ENCODE measurements at regions not wholly inside any gene's neighbourhood (a gene's known extent, or its start where the extent isn't known, plus 50 kb on each side); places are given as distances from the start of the nearest gene placed in this dataset.

DNA sequence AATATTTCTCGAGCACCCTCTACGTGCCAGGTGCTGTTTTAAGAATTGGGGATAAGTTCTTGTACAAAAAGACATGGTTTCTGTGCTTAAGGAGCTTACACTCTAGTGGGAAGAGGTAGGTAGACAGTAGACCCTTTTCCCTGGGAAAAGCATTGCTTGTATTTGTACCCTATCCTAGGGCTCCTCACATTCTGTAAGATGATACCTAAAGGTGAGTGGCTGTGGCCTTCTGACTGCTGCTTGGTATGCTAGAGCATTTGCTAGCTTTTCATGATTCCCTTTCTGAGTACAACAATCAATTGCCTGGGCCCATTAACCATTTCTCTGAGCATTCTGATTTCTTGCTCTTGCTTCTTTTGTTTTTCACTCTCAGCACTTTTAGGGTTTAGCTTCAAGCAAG is 286.6 kb downstream of the ZIC3 start:
- no peak for TF ChIP-seq STAT3 (IDR thresholded peaks at IDR 0.05; ENCODE audit: low read depth, low read length)
- TF ChIP-seq WRNIP1 (IDR thresholded peaks at IDR 0.05; ENCODE audit: borderline replicate concordance, low read depth, low read length): no peak
- TF ChIP-seq SIX5 (IDR thresholded peaks at IDR 0.05; ENCODE audit: low read depth, low read length, severe bottlenecking): no peak
- TF ChIP-seq ZNF384 (IDR thresholded peaks at IDR 0.05; ENCODE audit: borderline replicate concordance, low read depth, low read length): no peak
- no peak for TF ChIP-seq DPF2 (IDR thresholded peaks at IDR 0.05)
- no peak for TF ChIP-seq HDAC2 (IDR thresholded peaks at IDR 0.05)
- TF ChIP-seq POU2F2 (IDR thresholded peaks at IDR 0.05; ENCODE audit: borderline replicate concordance, low read depth, low read length): no peak
- TF ChIP-seq SMAD1 (IDR thresholded peaks at IDR 0.05; ENCODE audit: low read depth, partially characterized antibody): no peak
- Histone ChIP-seq H3K4me2 (ENCODE audit: control insufficient read depth, insufficient read depth) (no peak overlapping the region), H2AFZ (ENCODE audit: control insufficient read depth, low read depth, low read length) (no peak overlapping the region), H3K27ac (ENCODE audit: control insufficient read depth, insufficient read depth) (no peak overlapping the region), H3K79me2 (ENCODE audit: control insufficient read depth, insufficient read depth, low read length) (no peaks in the 10 kb centered on the region), H3K4me1 (ENCODE audit: control insufficient read depth, insufficient read depth, low read length) (no peaks in the 10 kb centered on the region), H3K27me3 (replicated peaks in 1 of 2; ENCODE audit: control insufficient read depth in 2 of 2, insufficient read depth in 2 of 2, low read length in 1 of 2) (no peaks in the 10 kb centered on the region), H4K20me1 (ENCODE audit: control insufficient read depth, insufficient read depth) (no peaks in the 10 kb centered on the region), H3K4me3 (no peak overlapping the region), H3K9ac (ENCODE audit: control insufficient read depth, insufficient read depth, low read length) (no peak overlapping the region), H3K36me3 (ENCODE audit: control insufficient read depth in 2 of 2, insufficient read depth in 2 of 2, low read length in 1 of 2) (no peaks in the 10 kb centered on the region), H3K9me3 (replicated peaks; ENCODE audit: control insufficient read depth, insufficient read depth, low read length) (no peaks in the 10 kb centered on the region)
- ATAC-seq (no peak), DNase-seq (ENCODE audit: low read depth, low spot score) (no peak), FAIRE-seq (no peak)
- intact Hi-C loops (cut with micrococcal nuclease; ENCODE audit: unreplicated experiment) (no loop called here), in situ Hi-C loops (cut with MboI) (no loop called here)
- 0% methylated on average over 2 of the region's 2 CpGs for WGBS (ENCODE audit: insufficient coverage, insufficient replicate concordance, low lambda C conversion rate, missing lambda C conversion rate)
- no TSS peak for BruUV-seq (replicated peaks)
- SMC1A ChIA-PET (ENCODE audit: uncharacterized antibody, unreplicated experiment): no interaction called here
- RAD21 ChIA-PET (ENCODE audit: unreplicated experiment): no interaction called here
- POLR2A ChIA-PET: no interaction called here
- CTCF ChIA-PET: no interaction called here

DNA sequence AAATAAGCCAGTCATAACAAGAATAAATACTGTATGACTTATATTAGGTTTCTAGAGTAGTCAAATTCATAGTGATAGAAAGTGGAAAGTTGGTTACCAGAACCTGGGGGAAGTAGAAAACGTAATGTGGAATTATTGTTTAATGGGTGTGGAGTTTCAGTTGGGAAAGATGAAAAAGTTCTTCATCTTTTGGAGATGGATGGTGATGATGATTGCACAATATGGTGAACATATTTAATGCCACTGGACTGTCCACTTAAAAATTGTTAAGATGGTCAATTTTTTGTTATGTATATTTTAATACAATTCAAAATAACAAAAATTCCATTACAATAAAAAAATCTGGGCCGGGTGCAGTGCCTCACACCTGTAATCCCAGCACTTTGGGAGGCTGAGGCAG is 289.6 kb downstream of the ZIC3 start:
- Histone ChIP-seq H2AFZ (ENCODE audit: control insufficient read depth, low read depth, low read length) (no peak overlapping the region), H3K27ac (ENCODE audit: control insufficient read depth, insufficient read depth) (no peak overlapping the region), H4K20me1 (ENCODE audit: control insufficient read depth, insufficient read depth) (no peaks in the 10 kb centered on the region), H3K36me3 (ENCODE audit: control insufficient read depth in 2 of 2, insufficient read depth in 2 of 2, low read length in 1 of 2) (no peaks in the 10 kb centered on the region), H3K9me3 (replicated peaks; ENCODE audit: control insufficient read depth, insufficient read depth, low read length) (no peaks in the 10 kb centered on the region), H3K4me2 (ENCODE audit: control insufficient read depth, insufficient read depth) (no peak overlapping the region), H3K9ac (ENCODE audit: control insufficient read depth, insufficient read depth, low read length) (no peak overlapping the region), H3K4me3 (no peak overlapping the region), H3K79me2 (ENCODE audit: control insufficient read depth, insufficient read depth, low read length) (no peaks in the 10 kb centered on the region), H3K27me3 (replicated peaks in 1 of 2; ENCODE audit: control insufficient read depth in 2 of 2, insufficient read depth in 2 of 2, low read length in 1 of 2) (no peaks in the 10 kb centered on the region), H3K4me1 (ENCODE audit: control insufficient read depth, insufficient read depth, low read length) (no peaks in the 10 kb centered on the region)
- in situ Hi-C loops (cut with MboI) (no loop called here), intact Hi-C loops (cut with micrococcal nuclease; ENCODE audit: unreplicated experiment) (no loop called here)
- DNase-seq (ENCODE audit: low read depth, low spot score) (no peak), FAIRE-seq (no peak), ATAC-seq (no peak)
- ChIA-PET SMC1A (ENCODE audit: uncharacterized antibody, unreplicated experiment) (no interaction called here), CTCF (no interaction called here), RAD21 (ENCODE audit: unreplicated experiment) (no interaction called here), POLR2A (no interaction called here)
- BruUV-seq (replicated peaks): no TSS peak
- whole genome bisulfite sequencing (ENCODE audit: insufficient coverage, insufficient replicate concordance, low lambda C conversion rate, missing lambda C conversion rate): 3% methylated on average over 2 of the region's 2 CpGs
- no peak for TF ChIP-seq RAD21 (IDR thresholded peaks at IDR 0.05; ENCODE audit: insufficient read depth, low read depth, low read length)
- no peak for TF ChIP-seq NR2F1 (conservative IDR thresholded peaks at IDR 0.05)
- no peak for TF ChIP-seq SMARCA5 (IDR thresholded peaks at IDR 0.05)
- no peak for TF ChIP-seq ZZZ3 (IDR thresholded peaks at IDR 0.05; ENCODE audit: control insufficient read depth, insufficient read length, low read depth)
- TF ChIP-seq NKRF (conservative IDR thresholded peaks at IDR 0.05): no peak
- TF ChIP-seq SIN3A (IDR thresholded peaks at IDR 0.05; ENCODE audit: low read depth, low read length): no peak
- TF ChIP-seq MYC (IDR thresholded peaks at IDR 0.05; ENCODE audit: insufficient read depth, insufficient read length, insufficient replicate concordance, low read length, severe bottlenecking): no peak
- no peak for TF ChIP-seq ZNF207 (IDR thresholded peaks at IDR 0.05; ENCODE audit: borderline replicate concordance)
- TF ChIP-seq EGR1 (IDR thresholded peaks at IDR 0.05; ENCODE audit: borderline replicate concordance in 1 of 2, low read depth in 2 of 2, low read length in 2 of 2): no peak
- no peak for TF ChIP-seq MTA2 (IDR thresholded peaks at IDR 0.05; ENCODE audit: low read depth)
- no peak for TF ChIP-seq KAT2A (conservative IDR thresholded peaks at IDR 0.05; ENCODE audit: control insufficient read depth, low read depth, low read length)
- no peak for TF ChIP-seq ZNF24 (IDR thresholded peaks at IDR 0.05)

All from GM12878 (cell line).